Astrocyte (in vitro differentiated cells and primary cell): ENCODE measurements at regions not wholly inside any gene's neighbourhood (a gene's known extent, or its start where the extent isn't known, plus 50 kb on each side); places are given as distances from the start of the nearest gene placed in this dataset.
"Not testable (repeated sequence)": the region's sequence is repeated elsewhere in the genome, so short reads cannot be mapped to it uniquely, and the experiment has no call there.

Experiments
- EZH2 ChIP-seq: IDR thresholded peaks from 2 replicates; pipeline ENCODE4 v1.6.1; 2012; ENCODE audit warnings: mild to moderate bottlenecking, low read length, inconsistent platforms; ENCODE audit not compliant: insufficient read depth
- TF ChIP-seq, protein P1 (sequence below): IDR thresholded peaks from 2 replicates; pipeline ENCODE4 v1.5.1; 2011; ENCODE audit warnings: low read depth, mild to moderate bottlenecking, inconsistent platforms, low read length, moderate library complexity; ENCODE audit not compliant: insufficient read depth

DNA sequence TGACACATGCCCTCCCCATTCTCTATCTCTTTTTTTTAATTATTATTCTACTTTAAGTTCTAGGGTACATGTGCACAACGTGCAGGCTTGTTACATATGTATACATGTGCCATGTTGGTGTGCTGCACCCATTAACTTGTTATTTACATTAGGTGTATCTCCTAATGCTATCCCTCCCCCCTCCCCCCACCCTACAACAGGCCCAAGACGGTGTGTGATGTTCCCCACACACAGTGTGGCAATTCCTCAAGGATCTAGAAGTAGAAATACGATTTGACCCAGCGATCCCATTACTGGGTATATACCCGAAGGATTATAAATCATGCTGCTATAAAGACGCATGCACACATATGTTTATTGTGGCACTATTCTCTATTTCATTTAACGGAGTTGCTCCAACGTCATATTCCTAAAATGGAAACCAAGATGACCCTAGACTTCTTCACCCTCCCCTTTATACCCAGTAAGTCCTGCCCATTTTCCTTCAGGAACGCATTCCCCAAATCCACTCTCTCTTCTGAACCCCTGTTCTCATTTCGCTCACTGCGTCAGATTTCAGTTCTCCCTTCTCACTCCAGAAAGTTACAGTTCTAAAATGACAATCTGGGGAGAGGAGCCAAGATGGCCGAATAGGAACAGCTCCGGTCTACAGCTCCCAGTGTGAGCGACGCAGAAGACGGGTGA, 175.6 kb downstream of the MEX3B start:
- TF ChIP-seq, protein P1, sequence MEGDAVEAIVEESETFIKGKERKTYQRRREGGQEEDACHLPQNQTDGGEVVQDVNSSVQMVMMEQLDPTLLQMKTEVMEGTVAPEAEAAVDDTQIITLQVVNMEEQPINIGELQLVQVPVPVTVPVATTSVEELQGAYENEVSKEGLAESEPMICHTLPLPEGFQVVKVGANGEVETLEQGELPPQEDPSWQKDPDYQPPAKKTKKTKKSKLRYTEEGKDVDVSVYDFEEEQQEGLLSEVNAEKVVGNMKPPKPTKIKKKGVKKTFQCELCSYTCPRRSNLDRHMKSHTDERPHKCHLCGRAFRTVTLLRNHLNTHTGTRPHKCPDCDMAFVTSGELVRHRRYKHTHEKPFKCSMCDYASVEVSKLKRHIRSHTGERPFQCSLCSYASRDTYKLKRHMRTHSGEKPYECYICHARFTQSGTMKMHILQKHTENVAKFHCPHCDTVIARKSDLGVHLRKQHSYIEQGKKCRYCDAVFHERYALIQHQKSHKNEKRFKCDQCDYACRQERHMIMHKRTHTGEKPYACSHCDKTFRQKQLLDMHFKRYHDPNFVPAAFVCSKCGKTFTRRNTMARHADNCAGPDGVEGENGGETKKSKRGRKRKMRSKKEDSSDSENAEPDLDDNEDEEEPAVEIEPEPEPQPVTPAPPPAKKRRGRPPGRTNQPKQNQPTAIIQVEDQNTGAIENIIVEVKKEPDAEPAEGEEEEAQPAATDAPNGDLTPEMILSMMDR: not testable (repeated sequence)
- TF ChIP-seq EZH2: not testable (repeated sequence)
